Transverse colon (tissue), 4 donors: ENCODE measurements at regions not wholly inside any gene's neighbourhood (a gene's known extent, or its start where the extent isn't known, plus 50 kb on each side); places are given as distances from the start of the nearest gene placed in this dataset.

ENCODE experiments used
- DNase-seq: peaks from one replicate; pipeline ENCODE4 v3.0.0-alpha.2; 2019
- H3K27ac ChIP-seq, 4 donors: fragments of 200-600 bp; sonication (generic); 2 replicates each; pipeline ENCODE4 v1.5.1; 2016 to 2018; ENCODE audit warnings: inconsistent platforms in 4 of 4
- H3K27me3 ChIP-seq: fragments of 200-600 bp; sonication (generic); 2 replicates; pipeline ENCODE4 v1.5.1; 2017; ENCODE audit warnings: inconsistent platforms
- H3K36me3 ChIP-seq, 4 donors: fragments of 200-600 bp; sonication (generic); 2 replicates each; pipeline ENCODE4 v1.5.1; 2017 to 2019; ENCODE audit warnings: inconsistent platforms in 4 of 4
- H3K4me1 ChIP-seq, 4 donors: fragments of 200-600 bp; sonication (generic); 2 replicates each; pipeline ENCODE4 v1.5.1; 2017 to 2020; ENCODE audit warnings: inconsistent platforms in 4 of 4
- H3K4me3 ChIP-seq, 4 donors: fragments of 200-600 bp; sonication (generic); 1 replicate in 1 of 4; 2 replicates in 3 of 4; pipeline versions ENCODE4 v1.5.1 to v1.6.1; 2017 to 2019; ENCODE audit warnings: inconsistent platforms in 4 of 4
- H3K9me3 ChIP-seq, 2 donors: fragments of 200-600 bp; sonication (generic); 2 replicates each; pipeline ENCODE4 v1.5.1; 2017 to 2019; ENCODE audit warnings: inconsistent platforms in 2 of 2
- CTCF ChIP-seq, 5 experiments: fragments of 200-600 bp in 3 of 5; fragments of 450-650 bp in 2 of 5; sonication (generic) in 3 of 5; IDR thresholded peaks; 1 replicate in 2 of 5; 2 replicates in 3 of 5; pipeline ENCODE4 v1.5.1; 2016 to 2017; ENCODE audit warnings: antibody characterized with exemption in 5 of 5, inconsistent platforms in 3 of 5, mild to moderate bottlenecking in 2 of 5, moderate library complexity in 1 of 5
- EP300 ChIP-seq: sonication (generic); formaldehyde crosslinking; IDR thresholded peaks from one replicate; pipeline ENCODE4 v1.6.1; 2017; ENCODE audit warnings: antibody characterized with exemption, low read depth
- POLR2A ChIP-seq: fragments of 450-650 bp; IDR thresholded peaks from one replicate; pipeline ENCODE4 v1.6.1; 2016; ENCODE audit warnings: antibody characterized with exemption, mild to moderate bottlenecking, moderate library complexity
- POLR2AphosphoS5 ChIP-seq, 3 donors: sonication (generic); formaldehyde crosslinking; IDR thresholded peaks; one replicate each; pipeline ENCODE4 v1.6.1; 2016; ENCODE audit warnings: antibody characterized with exemption in 3 of 3
- WGBS, 2 donors: methylation state at CpG; one replicate each; pipeline ENCODE4 v1.1.5; 2018; ENCODE audit warnings: low coverage in 1 of 2; 5-methylcytosine and 5-hydroxymethylcytosine counted together
- in situ Hi-C, 4 donors: fragments of 200-750 bp; cut with MboI; loops; one replicate each; pipeline versions ENCODE4 v1.15.0 to v1.15.1; 2017; ENCODE audit warnings: low sequenced_read_pairs in 3 of 4, low pct_ligation_motif_present in 1 of 4, low pct_unique_long_range_greater_than_20kb in 1 of 4
- intact Hi-C: fragments of 100-400 bp; cut with DNase I; formaldehyde crosslinking; loops from one replicate; pipeline ENCODE4 v1.15.1; 2023; ENCODE audit warnings: low total_unique reads

DNA sequence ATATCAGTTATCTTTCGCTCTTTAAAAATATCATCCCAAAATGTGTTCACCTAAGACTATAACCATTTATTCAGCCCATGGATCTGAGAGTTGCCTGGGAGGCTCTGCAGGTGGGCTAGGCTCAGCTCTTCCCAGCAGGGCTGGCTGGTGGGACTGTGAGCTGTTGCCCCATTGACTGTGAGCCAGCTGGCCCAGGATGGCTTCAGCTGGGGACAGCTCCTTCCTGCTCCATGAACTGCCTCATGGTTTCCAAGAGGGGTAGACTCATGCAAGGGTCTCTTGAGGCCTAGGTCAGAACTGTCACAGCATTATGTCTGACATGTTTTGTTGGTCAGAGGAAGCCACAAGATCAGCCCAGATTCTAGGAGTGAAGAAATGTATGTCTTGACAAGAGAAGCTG, 114.1 kb upstream of the E2F7 start:
- no peak for DNase-seq
- H3K4me1 ChIP-seq: no peaks in the 10 kb centered on the region
- no peaks in the 10 kb centered on the region for H3K36me3 ChIP-seq
- in situ Hi-C loops (no loop called here), intact Hi-C loops (no loop called here)
- 100% methylated on average over 1 of the region's 1 CpG for WGBS, 2 donors
- H3K27me3 ChIP-seq: no peaks in the 10 kb centered on the region
- H3K4me3 ChIP-seq: no peak overlapping the region
- H3K9me3 ChIP-seq: no peaks in the 10 kb centered on the region
- H3K27ac ChIP-seq: no peak overlapping the region
- TF ChIP-seq EP300 (no peak), POLR2A (no peak), POLR2AphosphoS5 (IDR thresholded peaks at IDR 0.05) (no peak), CTCF (IDR thresholded peaks at IDR 0.05) (no peak)

DNA sequence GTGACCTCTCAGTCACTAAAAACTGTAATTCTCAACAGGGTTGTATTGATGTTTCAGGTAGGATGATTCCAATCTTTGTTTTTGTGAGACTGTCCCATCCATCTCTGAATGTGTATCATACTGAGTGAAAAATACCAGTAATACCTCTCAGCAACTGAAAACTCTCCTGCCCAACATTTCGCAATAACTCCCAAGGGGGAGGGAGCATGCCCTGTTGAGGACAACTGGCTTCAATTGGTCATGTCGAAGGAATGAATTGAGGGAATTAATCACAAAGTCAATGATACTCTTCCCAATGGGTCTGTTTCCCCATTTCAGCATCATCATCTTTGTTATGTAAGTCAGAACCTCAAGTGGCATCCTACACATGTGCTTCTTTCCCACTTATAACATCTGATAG, 102.4 kb upstream of the E2F7 start:
- WGBS, 2 donors: 91 to 100% methylated on average over 1 to 2 of the region's 2 CpGs
- Histone ChIP-seq H3K9me3 (no peaks in the 10 kb centered on the region), H3K27ac (no peak overlapping the region), H3K27me3 (peaks cover 30% of the 10 kb centered on the region), H3K4me1 (no peaks in the 10 kb centered on the region), H3K4me3 (no peak overlapping the region), H3K36me3 (no peaks in the 10 kb centered on the region)
- TF ChIP-seq POLR2A (no peak), CTCF (IDR thresholded peaks at IDR 0.05) (no peak), POLR2AphosphoS5 (IDR thresholded peaks at IDR 0.05) (no peak), EP300 (no peak)
- in situ Hi-C loops (loop anchor here in 2 of 4 donors (25.0 kb wide), 1 partner anchor 520 kb away; no protein-coding TSS in a partner anchor), intact Hi-C loops (no loop called here)
- DNase-seq: no peak

DNA sequence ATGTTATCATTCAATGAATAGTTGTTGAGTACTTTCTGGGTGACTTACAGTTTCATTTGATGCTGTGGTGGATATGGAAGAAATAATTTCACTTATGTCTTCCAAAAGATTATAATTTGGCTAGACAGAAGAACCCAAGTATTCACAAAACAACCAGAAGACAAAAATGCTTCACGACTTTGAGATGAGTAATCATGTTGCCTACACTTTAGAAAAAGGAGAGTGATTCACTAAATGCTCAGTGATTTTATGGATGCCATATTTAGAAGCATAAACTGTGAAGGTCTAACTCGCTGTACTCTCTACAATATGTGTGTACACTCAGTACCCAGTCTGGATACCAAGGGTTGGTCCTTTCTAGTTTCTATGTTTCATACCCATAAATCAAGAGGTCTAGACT, 101.3 kb upstream of the E2F7 start:
- H3K9me3 ChIP-seq: no peaks in the 10 kb centered on the region
- in situ Hi-C loops: loop anchor here in 2 of 4 donors (25.0 kb wide), 1 partner anchor 521 kb away; no protein-coding TSS in a partner anchor
- H3K4me3 ChIP-seq: no peak overlapping the region
- intact Hi-C loops: no loop called here
- no peaks in the 10 kb centered on the region for H3K36me3 ChIP-seq
- no peak for DNase-seq
- H3K4me1 ChIP-seq: no peaks in the 10 kb centered on the region
- peaks cover 36% of the 10 kb centered on the region for H3K27me3 ChIP-seq
- 61 to 75% methylated on average over 2 of the region's 2 CpGs for WGBS, 2 donors
- no peak overlapping the region for H3K27ac ChIP-seq
- TF ChIP-seq CTCF (IDR thresholded peaks at IDR 0.05) (no peak), EP300 (no peak), POLR2A (no peak), POLR2AphosphoS5 (IDR thresholded peaks at IDR 0.05) (no peak)

DNA sequence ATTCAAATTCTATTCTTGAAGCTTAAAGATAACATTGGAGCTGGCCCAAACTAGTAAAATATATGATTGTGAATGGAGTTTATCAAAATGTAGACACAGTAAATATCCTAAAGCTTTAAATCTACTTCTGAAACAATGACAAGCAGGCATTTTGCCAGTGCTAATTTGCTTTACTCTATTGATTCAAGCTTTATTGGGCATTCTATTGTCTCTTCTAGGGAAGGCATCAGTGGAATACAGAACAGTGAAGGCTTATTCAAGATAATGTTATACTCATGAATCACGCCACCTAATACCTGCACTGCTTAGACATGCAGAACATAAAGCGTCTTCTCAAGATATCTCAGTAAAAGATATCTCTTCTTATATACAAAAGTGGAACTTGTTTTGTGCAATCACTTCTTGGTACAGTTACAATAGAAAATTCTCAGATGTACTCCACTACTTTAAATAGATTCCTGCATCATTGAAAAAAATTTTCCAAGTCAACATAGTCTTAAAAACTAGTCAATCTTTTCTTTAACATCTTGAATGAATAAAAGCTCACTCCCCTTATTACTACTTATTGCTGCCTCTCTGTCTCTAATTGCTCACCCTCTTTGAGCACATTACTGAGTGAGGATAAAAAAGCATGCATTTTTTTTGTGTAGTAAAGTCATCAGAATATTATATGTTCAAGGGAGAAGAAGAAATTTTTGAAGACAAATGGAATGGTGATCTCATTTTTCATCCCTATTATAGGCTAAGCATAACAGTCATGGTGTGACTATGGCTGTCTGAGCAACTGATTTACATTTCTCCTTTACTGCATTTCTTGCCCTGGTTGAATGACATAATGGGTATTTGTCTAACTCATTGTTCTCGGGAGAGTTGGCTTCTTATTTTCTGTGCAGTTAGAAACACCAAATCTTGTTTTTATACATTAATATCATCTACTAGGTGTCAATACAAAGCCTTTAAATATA, 98.0 kb upstream of the E2F7 start:
- Histone ChIP-seq H3K4me1 (no peaks in the 10 kb centered on the region), H3K9me3 (no peaks in the 10 kb centered on the region), H3K4me3 (no peak overlapping the region), H3K36me3 (no peaks in the 10 kb centered on the region), H3K27me3 (peaks cover 64% of the 10 kb centered on the region), H3K27ac (no peak overlapping the region)
- intact Hi-C loops (no loop called here), in situ Hi-C loops (loop anchor here in 2 of 4 donors (25.0 kb wide), 1 partner anchor 524 kb away; no protein-coding TSS in a partner anchor)
- DNase-seq: no peak
- 42 to 54% methylated on average over 3 of the region's 3 CpGs for WGBS, 2 donors
- no peak for TF ChIP-seq CTCF (IDR thresholded peaks at IDR 0.05)
- TF ChIP-seq POLR2AphosphoS5 (IDR thresholded peaks at IDR 0.05): no peak
- no peak for TF ChIP-seq EP300
- no peak for TF ChIP-seq POLR2A
